AG04449 (cell line): ENCODE measurements at regions not wholly inside any gene's neighbourhood (a gene's known extent, or its start where the extent isn't known, plus 50 kb on each side); places are given as distances from the start of the nearest gene placed in this dataset.

Source experiments
- CTCF ChIA-PET: fragments of 350-600 bp; formaldehyde crosslinking; extraction: SDS; loops from one replicate; lab custom pipeline; 2021; ENCODE audit warnings: antibody characterized with exemption; lab: Yijun Ruan, JAX
- POLR2A ChIA-PET: fragments of 400-600, 350-600 bp; formaldehyde crosslinking; extraction: SDS; loops from one replicate; lab custom pipeline; 2020; ENCODE audit warnings: antibody characterized with exemption, inconsistent platforms; lab: Yijun Ruan, JAX
- DNase-seq: peaks from one replicate; pipeline ENCODE4 v3.0.0-alpha.2; 2010; ENCODE audit warnings: low read depth, low spot score
- H3K4me3 ChIP-seq: 2 replicates; pipeline ENCODE4 v1.5.1; 2011; ENCODE audit warnings: low read depth, mild to moderate bottlenecking, control low read depth, low read length
- TF ChIP-seq, protein P1 (sequence below): IDR thresholded peaks from one replicate; pipeline ENCODE4 v1.5.1; 2011; ENCODE audit warnings: mild to moderate bottlenecking, moderate library complexity, low read length, control low read depth, inconsistent platforms; ENCODE audit not compliant: insufficient read depth; ENCODE audit errors: missing control alignments

DNA sequence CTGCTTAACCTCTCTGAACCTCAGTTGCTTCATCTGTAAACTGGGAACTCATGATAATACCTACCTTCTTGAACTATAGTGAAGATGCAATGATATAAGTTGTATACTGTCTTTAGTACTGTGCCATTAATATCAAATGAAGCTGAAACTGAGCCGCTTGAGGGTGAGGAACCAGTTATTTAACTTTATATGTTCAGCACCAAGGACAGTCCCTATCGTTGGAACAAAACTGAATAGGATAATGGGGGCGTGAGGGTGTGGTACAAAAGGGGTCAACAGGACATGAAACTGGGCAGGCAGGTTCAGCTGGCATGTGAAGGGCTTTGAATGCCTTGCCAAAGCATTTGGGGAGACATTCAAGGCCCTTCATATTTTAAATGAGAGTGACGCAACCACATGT, 112.6 kb downstream of the C11orf91 start:
- H3K4me3 ChIP-seq = no peak overlapping the region
- ChIA-PET CTCF (interaction anchor here (0.7 kb wide), 1 partner anchor 10 kb away, joined by 3 read pairs; no protein-coding TSS in a partner anchor), POLR2A (interaction anchor here (0.6 kb wide), 1 partner anchor 102 kb away, joined by 3 read pairs; no protein-coding TSS in a partner anchor)
- TF ChIP-seq, protein P1, sequence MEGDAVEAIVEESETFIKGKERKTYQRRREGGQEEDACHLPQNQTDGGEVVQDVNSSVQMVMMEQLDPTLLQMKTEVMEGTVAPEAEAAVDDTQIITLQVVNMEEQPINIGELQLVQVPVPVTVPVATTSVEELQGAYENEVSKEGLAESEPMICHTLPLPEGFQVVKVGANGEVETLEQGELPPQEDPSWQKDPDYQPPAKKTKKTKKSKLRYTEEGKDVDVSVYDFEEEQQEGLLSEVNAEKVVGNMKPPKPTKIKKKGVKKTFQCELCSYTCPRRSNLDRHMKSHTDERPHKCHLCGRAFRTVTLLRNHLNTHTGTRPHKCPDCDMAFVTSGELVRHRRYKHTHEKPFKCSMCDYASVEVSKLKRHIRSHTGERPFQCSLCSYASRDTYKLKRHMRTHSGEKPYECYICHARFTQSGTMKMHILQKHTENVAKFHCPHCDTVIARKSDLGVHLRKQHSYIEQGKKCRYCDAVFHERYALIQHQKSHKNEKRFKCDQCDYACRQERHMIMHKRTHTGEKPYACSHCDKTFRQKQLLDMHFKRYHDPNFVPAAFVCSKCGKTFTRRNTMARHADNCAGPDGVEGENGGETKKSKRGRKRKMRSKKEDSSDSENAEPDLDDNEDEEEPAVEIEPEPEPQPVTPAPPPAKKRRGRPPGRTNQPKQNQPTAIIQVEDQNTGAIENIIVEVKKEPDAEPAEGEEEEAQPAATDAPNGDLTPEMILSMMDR = no peak
- no peak for DNase-seq

- no peak for DNase-seq
- TF ChIP-seq, protein P1 = no peak
- POLR2A ChIA-PET = no interaction called here
- H3K4me3 ChIP-seq = no peak overlapping the region
- CTCF ChIA-PET = no interaction called here
These were observed 114.9 kb downstream of the C11orf91 start for GRCh38 chr11:33585586-33586209.

GRCh38 chr11:33582636-33583325, 117.8 kb downstream of the C11orf91 start:
- H3K4me3 ChIP-seq = no peak overlapping the region
- ChIA-PET CTCF (no interaction called here), POLR2A (no interaction called here)
- TF ChIP-seq, protein P1 = no peak
- DNase-seq = no peak

DNA sequence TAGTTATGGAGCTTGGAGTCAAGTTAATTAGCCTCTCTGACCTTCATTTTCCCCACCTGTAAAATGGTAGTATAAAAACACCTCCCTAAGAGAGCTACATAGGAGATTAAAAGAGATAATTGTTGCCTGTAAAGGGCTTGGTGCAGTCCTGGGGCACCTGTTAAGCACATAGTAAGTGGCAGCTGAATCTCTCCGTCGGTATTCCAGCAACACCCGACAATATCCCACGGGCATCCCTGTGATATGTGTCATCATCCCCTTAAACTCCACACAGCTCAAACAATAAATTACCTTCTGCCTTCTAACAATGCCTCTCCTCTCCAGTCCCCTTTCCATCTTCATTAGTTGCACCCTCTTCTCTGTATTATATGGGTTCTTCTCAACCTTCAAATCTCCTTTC, 121.5 kb downstream of the C11orf91 start:
- H3K4me3 ChIP-seq = no peak overlapping the region
- ChIA-PET POLR2A (no interaction called here), CTCF (interaction anchor here (0.9 kb wide), 1 partner anchor 54 kb away, joined by 3 read pairs; no protein-coding TSS in a partner anchor)
- DNase-seq = no peak
- TF ChIP-seq, protein P1 = no peak

DNA sequence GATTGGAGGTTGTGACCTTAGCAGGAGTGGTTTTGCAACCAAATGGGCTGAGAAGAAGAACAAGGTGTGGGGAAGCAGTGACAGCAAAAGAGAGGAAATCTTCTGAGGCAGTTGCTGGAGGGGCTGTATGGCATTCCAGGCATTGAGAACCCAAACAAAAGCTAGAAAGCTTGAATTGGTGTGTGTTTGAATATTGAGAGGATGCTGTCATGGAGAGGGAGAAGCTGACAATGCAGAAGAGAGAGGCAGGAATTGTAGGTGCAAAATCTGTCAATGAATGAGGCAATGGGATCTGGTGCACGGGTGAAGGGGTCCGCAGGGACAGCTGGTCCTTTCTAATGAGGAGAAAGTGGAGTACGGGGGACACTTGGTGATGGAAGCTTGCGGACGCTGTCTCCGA, 123.4 kb downstream of the C11orf91 start:
- POLR2A ChIA-PET = no interaction called here
- no peak for DNase-seq
- no peak overlapping the region for H3K4me3 ChIP-seq
- CTCF ChIA-PET = interaction anchor here (1.2 kb wide), 1 partner anchor 33 kb away, joined by 4 read pairs; no protein-coding TSS in a partner anchor
- TF ChIP-seq, protein P1 = no peak

DNA sequence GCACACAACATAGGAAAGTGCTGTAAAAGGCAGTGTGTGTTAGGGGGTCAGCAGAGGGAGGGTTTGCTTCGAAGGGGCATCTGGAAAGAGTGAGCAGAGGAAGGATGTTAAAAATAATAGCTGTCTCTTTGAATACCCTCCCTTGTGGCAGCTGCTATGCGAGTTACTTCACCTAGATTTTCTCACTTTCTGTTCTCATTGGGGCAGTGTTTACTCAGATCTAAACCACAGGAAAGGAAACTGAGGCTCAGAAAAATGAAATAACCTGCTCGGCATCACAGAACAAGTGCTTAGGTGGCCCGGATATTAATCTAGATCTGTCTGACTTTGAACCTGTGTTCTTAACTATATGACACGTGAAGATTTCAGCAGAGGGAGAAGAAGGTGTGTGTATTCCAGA, 125.3 kb downstream of the C11orf91 start:
- TF ChIP-seq, protein P1 = no peak
- DNase-seq = no peak
- H3K4me3 ChIP-seq = no peak overlapping the region
- ChIA-PET POLR2A (no interaction called here), CTCF (interaction anchor here (0.8 kb wide), 1 partner anchor 208 kb away, joined by 3 read pairs; no protein-coding TSS in a partner anchor)
